ENCODE measurements at regions not wholly inside any gene's neighbourhood (a gene's known extent, or its start where the extent isn't known, plus 50 kb on each side); places are given as distances from the start of the nearest gene placed in this dataset.

- TF ChIP-seq CTCF (conservative IDR thresholded peaks at IDR 0.05; ENCODE audit: low read length): no peak
- no peak for TF ChIP-seq EZH2phosphoT487 (IDR thresholded peaks at IDR 0.05; ENCODE audit: borderline replicate concordance, low read depth, low read length)
Measured at GRCh38 chr3:194255252-194256039, 95.7 kb downstream of the CPN2 start.
